GM21723 (cell line): ENCODE measurements at regions not wholly inside any gene's neighbourhood (a gene's known extent, or its start where the extent isn't known, plus 50 kb on each side); places are given as distances from the start of the nearest gene placed in this dataset.

Experiments used
- ATAC-seq: cut with Tn5 transposase; IDR thresholded peaks from one replicate; pipeline ENCODE4 v1.9.1; 2021; ENCODE audit warnings: mild to moderate bottlenecking, moderate library complexity; ENCODE audit not compliant: unreplicated experiment

GRCh38 chr11:29368126-29368525 lies 648.7 kb downstream of the KCNA4 start:
- no peak for ATAC-seq

- ATAC-seq, result no peak
Observed at GRCh38 chr11:29364006-29364405, 652.8 kb downstream of the KCNA4 start.

- ATAC-seq, result no peak
Observed at GRCh38 chr11:29361369-29361768, 655.5 kb downstream of the KCNA4 start.

DNA sequence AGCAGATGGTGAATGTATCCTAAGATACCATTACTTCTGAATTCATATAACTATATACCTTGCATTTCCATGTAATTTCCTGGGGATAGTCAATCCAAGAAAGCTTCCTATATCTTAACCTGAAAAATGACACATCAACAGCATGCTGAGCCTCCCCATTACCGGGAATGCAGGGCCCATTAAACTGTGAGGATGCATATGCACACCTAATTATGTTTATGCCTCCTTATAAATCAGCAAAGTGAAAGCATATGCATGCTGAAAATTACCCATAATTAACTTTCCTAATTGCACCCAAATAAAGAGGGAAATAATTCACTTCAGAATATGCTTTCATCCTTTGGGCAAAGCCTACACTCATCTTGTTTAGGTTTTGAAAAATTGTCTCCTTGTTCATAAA lies 663.0 kb downstream of the KCNA4 start:
- ATAC-seq, result no peak

- ATAC-seq, result no peak
Observed at GRCh38 chr11:29352273-29352795, 664.5 kb downstream of the KCNA4 start.

DNA sequence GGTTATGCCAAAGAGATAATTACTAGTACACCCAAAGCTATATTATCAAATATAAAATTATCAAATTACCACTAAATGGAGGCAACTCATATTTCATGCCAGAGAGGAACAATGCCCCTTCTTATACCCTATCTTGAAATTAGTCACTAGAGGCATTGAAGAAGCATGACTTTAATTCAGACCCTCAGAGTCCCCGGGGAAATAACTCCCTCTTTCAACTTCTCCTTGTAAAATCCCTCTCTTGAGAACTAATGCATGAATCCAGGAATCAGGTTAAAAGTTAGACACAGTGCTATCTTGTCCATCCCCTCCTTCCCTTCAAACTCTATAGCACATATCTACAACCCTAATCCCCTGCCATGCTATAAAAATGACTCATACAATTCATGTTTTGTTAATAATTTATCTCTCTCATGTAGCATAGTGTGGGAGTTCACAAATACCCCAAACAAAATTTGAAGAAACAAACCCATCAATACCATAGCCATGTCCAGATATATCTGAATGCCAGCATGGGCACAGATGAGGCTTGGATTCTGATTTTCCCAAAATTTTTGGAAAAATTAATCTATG lies 665.4 kb downstream of the KCNA4 start:
- no peak for ATAC-seq

DNA sequence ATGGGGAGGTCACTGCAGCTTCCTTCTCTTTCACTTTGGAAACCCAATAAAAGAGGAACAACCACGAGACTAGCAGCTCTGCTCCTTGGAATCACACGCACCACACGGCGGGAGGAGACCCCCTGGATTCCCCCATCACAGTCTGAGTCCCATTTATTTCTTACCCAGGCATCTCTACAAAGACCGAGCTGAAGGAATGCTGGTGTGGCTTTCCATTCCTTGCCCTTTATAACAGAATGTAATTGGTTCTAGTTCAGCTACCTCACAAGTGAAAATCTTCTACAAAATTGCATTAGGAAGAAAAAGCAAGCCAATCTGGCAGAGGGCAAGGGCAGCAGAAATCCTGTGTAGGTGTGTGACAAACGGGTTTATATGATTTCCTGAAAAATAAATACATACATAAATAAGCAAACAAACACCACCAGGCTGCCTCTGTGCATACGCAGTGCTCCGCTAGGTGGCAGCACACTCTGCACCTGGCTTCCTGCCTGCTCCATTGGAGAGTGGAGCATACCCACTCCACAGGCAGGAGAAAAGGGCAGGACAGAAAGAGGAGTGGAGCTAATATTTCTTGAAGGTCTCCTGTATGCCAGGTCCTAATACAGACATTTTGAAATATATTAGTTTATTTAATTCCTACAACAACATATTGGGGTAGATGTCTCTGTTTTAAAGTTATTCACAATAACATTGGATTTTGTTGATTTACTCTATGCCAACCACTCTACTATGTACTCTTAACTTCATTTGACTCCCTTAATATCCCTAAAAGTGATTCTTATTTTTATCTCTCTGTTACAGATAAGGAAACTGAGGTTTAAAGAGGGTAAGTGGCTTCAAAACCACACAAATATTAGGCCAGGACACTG lies 673.1 kb downstream of the KCNA4 start:
- peak; percentile 100 for ATAC-seq

DNA sequence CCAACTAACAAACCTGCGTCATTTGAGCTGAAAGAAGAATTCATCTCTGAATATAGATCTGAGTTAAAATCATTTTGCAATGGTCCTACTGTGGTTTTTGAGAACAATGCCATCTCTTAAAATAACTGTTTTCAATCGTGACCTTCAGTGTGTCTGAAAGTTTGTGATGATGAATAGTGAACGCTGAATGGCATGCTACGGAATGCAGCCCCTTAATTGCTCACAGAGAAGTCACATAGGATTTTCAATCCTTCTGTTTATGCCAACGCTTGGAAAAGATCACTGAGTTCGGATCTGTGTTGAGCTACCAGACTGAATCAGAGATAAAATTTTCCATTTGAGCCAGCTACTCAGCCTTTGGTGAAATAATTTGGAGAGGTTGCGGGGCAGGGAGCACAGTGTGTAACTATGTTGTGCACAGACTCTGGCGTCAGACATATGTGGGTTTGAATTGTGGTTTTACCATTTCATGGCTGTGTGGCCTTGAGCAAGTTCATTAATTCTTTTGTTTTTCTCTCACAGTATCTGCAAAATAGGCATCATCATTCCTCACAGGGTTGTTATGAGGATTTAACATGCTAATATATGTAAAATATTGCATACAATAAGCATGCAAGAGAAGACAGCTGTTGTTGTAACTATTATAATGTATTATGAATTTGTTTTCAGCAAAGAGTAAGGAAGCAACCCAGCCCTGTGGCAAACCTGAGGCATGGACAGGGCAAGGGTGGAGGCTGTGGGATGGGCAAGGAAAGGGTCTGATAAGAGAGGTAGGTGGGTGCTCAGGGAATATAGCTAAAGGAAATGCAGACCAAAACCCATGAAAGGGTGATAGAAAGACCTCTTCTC lies 679.9 kb downstream of the KCNA4 start:
- no peak for ATAC-seq

DNA sequence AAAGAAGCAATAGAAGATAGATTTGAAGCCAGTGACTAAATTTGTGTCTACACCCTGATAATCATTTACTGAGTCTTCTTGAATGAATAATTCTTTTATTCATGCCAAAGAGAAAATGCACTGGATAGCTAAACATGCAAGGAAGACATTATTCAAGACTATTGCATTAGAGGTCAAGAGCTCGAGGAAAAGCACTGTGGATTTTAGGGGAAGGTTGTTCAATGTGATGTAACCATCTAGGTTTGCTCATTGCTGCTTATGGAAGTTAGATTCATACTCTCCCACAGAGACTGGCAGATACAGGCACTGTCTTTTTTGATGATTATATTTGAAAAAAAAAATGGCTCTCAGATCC lies 682.1 kb downstream of the KCNA4 start:
- no peak for ATAC-seq

- ATAC-seq, result peak; percentile 91
Observed at GRCh38 chr11:29333993-29334775, 682.6 kb downstream of the KCNA4 start.

- no peak for ATAC-seq
Observed at GRCh38 chr11:29331451-29332010, 685.3 kb downstream of the KCNA4 start.

DNA sequence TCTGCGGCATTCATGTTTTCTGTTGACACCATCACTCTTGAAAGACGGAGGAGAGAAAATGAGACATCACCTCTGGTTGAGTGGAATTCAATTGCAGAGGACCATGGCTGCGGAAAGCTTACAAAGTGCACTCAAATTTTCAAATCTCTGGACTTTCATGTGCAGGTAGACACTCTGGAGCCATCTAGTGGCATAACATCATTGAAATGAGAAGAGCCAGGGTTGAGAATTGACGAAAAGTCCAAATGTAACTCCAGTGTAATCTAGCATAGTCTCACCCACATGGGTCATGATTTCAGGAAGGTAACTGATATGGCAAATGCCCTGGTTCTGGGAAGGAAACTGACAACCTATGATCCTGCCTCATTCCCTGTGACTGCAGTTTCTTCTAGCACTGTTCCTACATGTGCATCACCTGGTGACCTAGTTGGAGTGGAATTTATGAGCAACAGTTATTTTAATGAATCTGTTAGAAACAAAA lies 687.8 kb downstream of the KCNA4 start:
- no peak for ATAC-seq

GRCh38 chr11:29327891-29328290 lies 688.9 kb downstream of the KCNA4 start:
- ATAC-seq, result no peak

DNA sequence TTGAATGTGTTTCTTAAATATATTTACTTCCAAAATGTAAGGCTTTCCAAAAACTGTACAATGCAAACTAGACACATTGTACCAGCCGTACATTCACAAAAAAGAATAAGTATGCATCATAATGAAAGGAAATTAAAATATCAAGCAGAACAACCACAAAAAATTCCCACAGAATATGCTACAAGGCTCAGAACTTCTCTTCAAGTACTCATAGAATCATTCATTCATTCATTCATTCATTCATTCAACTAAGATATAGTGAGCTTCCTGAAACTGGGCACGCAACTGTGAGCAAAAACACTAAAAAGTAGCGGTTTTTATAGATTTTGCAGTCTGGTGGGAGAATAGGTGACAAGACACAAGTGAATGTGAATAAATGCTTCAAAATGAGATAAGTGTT lies 690.1 kb downstream of the KCNA4 start:
- ATAC-seq, result no peak

DNA sequence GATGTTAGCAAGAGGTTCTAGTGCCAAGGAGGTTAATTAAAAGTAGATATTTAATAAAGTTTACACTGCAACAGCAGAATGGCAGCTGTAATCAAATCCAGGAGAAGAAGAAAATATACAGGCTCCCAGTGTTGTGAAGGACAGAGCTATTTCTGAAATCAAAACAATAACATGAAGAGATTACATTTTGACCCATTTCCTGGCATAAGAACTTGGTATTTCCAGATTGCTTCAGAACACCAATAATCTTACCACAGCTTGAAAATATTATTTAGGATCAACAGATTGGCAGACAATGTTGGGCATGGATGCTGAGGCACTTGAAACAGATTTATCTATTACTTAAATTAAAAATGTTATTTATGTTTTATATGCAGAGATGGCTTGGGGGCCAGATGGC lies 692.5 kb downstream of the KCNA4 start:
- no peak for ATAC-seq

- ATAC-seq, result no peak
Observed at GRCh38 chr11:29321293-29322132, 695.3 kb downstream of the KCNA4 start.

DNA sequence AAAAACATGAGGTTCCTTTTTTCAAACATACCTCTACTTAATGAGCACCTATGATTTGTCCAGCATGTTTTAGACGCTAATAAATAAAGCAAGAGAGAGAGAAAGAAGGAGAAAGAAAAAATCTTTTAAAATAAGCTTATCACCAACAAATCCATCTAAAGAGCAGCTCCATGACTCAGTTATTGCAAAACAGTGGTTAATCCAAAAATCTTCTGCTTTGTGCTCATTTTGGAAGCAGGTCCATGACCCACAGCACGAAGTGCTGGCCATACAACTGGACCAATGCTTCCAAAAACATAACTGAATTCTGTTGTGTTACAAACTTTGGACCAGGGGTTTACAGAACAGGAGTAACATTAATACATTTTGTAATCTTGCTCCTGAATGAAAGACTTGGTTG lies 696.6 kb downstream of the KCNA4 start:
- no peak for ATAC-seq

GRCh38 chr11:29319210-29319609 lies 697.6 kb downstream of the KCNA4 start:
- ATAC-seq, result no peak

- ATAC-seq, result no peak
Observed at GRCh38 chr11:29318134-29318845, 698.5 kb downstream of the KCNA4 start.
